Body of pancreas (tissue), 4 donors: ENCODE measurements at regions not wholly inside any gene's neighbourhood (a gene's known extent, or its start where the extent isn't known, plus 50 kb on each side); places are given as distances from the start of the nearest gene placed in this dataset.

ENCODE experiments used
- CTCF ChIP-seq, 7 experiments: fragments of 450-650 bp in 4 of 7; fragments of 200-600 bp in 3 of 7; sonication (generic) in 3 of 7; IDR thresholded peaks; one replicate each; pipeline ENCODE4 v1.5.1; 2016 to 2019; ENCODE audit warnings: antibody characterized with exemption in 7 of 7
- POLR2A ChIP-seq, 3 donors: fragments of 450-650 bp; IDR thresholded peaks; one replicate each; pipeline ENCODE4 v1.6.1; 2016; ENCODE audit warnings: antibody characterized with exemption in 3 of 3, mild to moderate bottlenecking in 2 of 3

DNA sequence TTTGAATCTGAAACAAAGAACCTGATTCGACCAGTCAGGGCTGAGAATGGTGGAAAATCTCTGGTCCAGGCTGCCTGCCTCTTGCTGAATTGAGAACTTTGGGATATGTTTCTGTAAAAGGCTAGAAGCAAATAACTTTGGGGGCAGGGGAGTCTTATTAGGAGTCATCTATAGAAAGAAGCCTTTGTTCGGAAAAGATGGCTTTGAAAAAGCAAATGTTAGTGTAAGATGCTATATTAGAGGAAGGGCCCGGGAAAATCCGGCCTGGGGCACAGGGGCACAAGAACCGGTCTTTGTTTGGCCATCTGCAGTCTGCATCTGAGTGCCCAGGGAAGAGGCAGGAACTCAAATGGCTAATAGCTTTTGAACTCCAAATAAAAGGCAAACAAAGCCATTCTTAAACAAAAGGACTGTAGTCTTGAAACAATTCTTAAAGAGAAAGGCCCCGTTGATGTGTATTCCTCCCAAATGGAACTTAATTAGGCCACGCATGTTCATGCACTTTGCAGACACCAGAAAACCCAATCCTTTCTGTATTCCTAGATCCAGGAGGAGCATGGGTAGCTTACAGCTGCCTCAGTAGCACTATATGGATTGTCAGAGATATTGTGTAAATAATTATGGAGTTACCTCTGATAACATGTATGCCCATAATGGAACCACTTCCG, 180.0 kb upstream of the ARL4C start:
- TF ChIP-seq POLR2A (IDR thresholded peaks at IDR 0.05) (no peak), CTCF (IDR thresholded peaks at IDR 0.05) (no peak)
